Chondrocyte (in vitro differentiated cells): ENCODE measurements at regions not wholly inside any gene's neighbourhood (a gene's known extent, or its start where the extent isn't known, plus 50 kb on each side); places are given as distances from the start of the nearest gene placed in this dataset.
"Not testable (repeated sequence)": the region's sequence is repeated elsewhere in the genome, so short reads cannot be mapped to it uniquely, and the experiment has no call there.

Experiments used
- DNase-seq: peaks from one replicate; pipeline ENCODE4 v3.0.0; 2021; ENCODE audit warnings: mixed read lengths, low spot score
- H3K27ac Mint-ChIP-seq: one replicate; pipeline ENCODE4 v1.8.0; 2021; ENCODE audit warnings: mild to moderate bottlenecking, moderate library complexity, mixed read lengths; ENCODE audit not compliant: unreplicated experiment
- H3K27me3 Mint-ChIP-seq: 2 replicates; pipeline ENCODE4 v1.8.0; 2021; ENCODE audit warnings: low read depth, mixed read lengths
- H3K36me3 Mint-ChIP-seq: 2 replicates; pipeline ENCODE4 v1.8.0; 2021; ENCODE audit warnings: low read depth, mixed read lengths
- H3K4me1 Mint-ChIP-seq: 2 replicates; pipeline ENCODE4 v1.8.0; 2021; ENCODE audit warnings: low read depth, mild to moderate bottlenecking, mixed read lengths
- H3K4me3 Mint-ChIP-seq: one replicate; pipeline ENCODE4 v1.8.0; 2021; ENCODE audit warnings: mild to moderate bottlenecking, moderate library complexity, mixed read lengths; ENCODE audit not compliant: unreplicated experiment
- H3K9me3 Mint-ChIP-seq: 2 replicates; pipeline ENCODE4 v1.8.0; 2021; ENCODE audit warnings: low read depth, mixed read lengths
- TF ChIP-seq, protein P1 (sequence below): fragments of 200-600 bp; sonication (generic); IDR thresholded peaks from 2 replicates; pipeline ENCODE4 v1.5.0; 2021; ENCODE audit warnings: antibody characterized with exemption, mild to moderate bottlenecking, moderate library complexity

DNA sequence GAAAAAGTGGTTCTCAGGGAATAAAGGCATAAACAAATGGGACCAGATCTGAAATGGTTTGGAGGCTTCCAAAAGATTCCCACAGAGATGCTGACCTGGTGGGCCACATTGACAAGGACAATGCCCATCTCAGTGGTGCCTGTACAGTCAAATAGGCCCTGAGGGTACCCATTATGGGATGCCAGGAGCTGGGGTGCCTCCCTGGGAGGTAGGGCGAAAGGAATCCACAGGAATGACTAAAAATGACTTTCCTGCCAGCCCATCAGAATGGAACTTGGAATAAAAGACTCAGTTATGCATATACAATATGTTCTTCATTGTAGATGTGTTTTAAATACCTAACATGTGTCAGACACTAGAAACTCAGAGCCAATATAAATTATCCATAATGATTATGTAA is 248.5 kb downstream of the RNF144A start:
- Mint-ChIP-seq H3K27ac (no peak overlapping the region), H3K4me1 (no peaks in the 10 kb centered on the region), H3K9me3 (peaks cover 5% of the 10 kb centered on the region), H3K27me3 (no peaks in the 10 kb centered on the region), H3K4me3 (no peak overlapping the region), H3K36me3 (peaks cover 2% of the 10 kb centered on the region)
- TF ChIP-seq, protein P1, sequence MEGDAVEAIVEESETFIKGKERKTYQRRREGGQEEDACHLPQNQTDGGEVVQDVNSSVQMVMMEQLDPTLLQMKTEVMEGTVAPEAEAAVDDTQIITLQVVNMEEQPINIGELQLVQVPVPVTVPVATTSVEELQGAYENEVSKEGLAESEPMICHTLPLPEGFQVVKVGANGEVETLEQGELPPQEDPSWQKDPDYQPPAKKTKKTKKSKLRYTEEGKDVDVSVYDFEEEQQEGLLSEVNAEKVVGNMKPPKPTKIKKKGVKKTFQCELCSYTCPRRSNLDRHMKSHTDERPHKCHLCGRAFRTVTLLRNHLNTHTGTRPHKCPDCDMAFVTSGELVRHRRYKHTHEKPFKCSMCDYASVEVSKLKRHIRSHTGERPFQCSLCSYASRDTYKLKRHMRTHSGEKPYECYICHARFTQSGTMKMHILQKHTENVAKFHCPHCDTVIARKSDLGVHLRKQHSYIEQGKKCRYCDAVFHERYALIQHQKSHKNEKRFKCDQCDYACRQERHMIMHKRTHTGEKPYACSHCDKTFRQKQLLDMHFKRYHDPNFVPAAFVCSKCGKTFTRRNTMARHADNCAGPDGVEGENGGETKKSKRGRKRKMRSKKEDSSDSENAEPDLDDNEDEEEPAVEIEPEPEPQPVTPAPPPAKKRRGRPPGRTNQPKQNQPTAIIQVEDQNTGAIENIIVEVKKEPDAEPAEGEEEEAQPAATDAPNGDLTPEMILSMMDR, result no peak
- DNase-seq, result no peak

DNA sequence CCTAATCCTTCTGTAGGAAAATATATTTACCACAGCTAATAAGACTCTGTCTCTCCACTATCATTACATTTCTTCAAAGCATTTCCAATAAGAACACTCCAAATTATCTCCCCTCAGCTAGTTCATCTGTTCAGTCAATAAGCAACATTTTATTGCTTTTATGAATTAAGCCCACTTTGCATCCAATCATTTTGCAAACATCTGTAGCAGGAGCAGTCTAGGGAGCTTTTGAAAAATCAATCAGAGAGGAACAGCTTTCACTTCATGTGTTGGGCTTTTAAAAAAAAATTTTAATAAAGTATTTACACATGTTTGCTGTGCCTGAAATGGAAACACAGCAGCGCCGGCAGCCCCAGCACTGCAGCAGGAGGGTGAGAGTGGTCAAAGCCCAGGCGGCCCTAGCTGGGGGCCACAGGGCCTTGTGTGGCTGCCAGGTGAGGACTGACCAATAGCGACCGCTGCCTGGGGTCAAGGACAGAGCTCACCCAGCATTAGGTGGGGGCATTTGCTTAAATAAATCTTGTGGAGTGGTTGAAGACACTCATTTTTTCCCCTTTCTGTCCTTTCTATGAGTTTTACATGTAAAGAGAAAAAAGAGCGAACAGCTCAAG is 250.7 kb downstream of the RNF144A start:
- H3K4me3 Mint-ChIP-seq, result no peak overlapping the region
- H3K27ac Mint-ChIP-seq, result no peak overlapping the region
- H3K27me3 Mint-ChIP-seq, result peaks cover 4% of the 10 kb centered on the region
- H3K9me3 Mint-ChIP-seq, result no peaks in the 10 kb centered on the region
- H3K36me3 Mint-ChIP-seq, result no peaks in the 10 kb centered on the region
- no peaks in the 10 kb centered on the region for H3K4me1 Mint-ChIP-seq
- TF ChIP-seq, protein P1, result no peak
- no peak for DNase-seq

DNA sequence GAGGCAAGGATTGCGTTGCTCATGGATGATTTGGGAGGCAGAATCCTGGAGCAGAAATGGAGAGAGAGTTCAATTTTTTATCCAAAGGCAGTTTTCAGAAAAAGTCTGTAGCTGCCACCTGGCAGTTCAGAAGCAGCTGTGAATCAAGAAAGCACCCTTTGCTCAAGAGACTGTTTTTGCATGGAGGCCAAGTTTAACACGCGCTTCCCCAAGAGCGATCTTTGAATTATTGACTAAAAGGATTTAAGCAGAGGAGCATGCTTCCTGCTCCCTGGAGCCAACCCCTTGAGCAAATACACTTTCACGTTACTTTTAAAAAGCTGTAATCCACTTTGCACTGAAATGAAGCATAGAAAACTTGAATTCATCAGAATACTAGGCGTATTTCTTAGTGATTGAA is 252.4 kb downstream of the RNF144A start:
- TF ChIP-seq, protein P1, result no peak

DNA sequence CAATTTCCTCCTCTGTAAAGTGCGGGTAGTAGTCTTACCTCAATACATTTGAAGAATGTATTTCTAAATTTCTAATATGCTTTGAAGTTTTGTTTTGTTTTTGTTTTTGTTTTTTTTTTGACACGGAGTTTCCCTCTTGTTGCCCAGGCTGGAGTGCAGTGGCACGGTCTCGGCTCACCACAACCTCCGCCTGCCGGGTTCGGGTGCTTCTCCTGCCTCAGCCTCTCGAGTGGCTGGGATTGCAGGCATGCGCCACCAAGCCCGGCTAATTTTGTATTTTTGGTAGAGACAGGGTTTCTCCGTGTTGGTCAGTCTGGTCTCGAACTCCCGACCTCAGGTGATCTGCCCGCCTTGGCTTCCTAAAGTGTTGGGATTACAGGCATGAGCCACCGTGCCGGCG is 261.8 kb downstream of the RNF144A start:
- H3K27ac Mint-ChIP-seq, result not testable (repeated sequence)
- H3K4me1 Mint-ChIP-seq, result peaks cover 10% of the 10 kb centered on the region

More for the DNA sequence above, 252.4 kb downstream of the RNF144A start:
- Mint-ChIP-seq H3K4me3 (no peak overlapping the region), H3K27ac (no peak overlapping the region), H3K36me3 (no peaks in the 10 kb centered on the region), H3K27me3 (peaks cover 4% of the 10 kb centered on the region), H3K4me1 (no peaks in the 10 kb centered on the region), H3K9me3 (no peaks in the 10 kb centered on the region)
- no peak for DNase-seq

DNA sequence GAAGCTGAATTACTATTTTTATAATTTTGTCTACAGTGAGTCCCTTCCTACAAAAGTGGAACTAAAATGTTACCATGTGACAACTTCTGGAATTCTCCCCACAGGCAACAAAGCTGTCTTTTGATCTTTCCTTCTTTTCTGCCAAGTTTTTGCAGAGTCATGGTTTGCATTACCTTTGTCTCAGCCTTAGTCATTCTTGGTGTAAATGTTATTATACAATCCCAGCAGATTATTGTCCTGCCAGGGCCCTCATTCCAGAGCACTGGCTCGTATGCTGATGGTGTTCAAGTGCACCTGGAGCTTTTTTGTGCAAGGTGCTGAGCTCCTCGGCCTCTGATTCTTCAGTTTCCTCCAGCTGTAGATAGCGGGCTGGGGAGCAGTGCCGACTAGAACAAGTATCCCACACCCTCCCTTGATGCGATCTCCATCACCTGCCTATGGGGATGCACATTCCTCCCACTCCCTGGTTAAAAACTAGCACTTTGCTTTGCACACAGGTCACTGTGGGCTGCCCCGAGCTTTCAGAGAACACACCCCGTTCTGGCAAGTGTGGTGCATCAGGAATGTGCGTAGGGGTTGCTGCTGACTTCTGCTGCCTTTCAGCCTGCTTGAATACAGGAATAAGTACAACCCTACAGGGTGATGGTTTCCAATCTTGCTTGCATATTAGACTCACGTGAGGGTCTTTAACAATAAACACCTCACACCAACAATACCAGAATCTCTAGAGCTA is 263.6 kb downstream of the RNF144A start:
- Mint-ChIP-seq H3K36me3 (no peaks in the 10 kb centered on the region), H3K4me3 (no peak overlapping the region), H3K9me3 (no peaks in the 10 kb centered on the region), H3K27me3 (no peaks in the 10 kb centered on the region), H3K27ac (no peak overlapping the region), H3K4me1 (peaks cover 12% of the 10 kb centered on the region)
- no peak for DNase-seq
- TF ChIP-seq, protein P1, result no peak

More for the DNA sequence above, 261.8 kb downstream of the RNF144A start:
- H3K4me3 Mint-ChIP-seq, H3K9me3 Mint-ChIP-seq, DNase-seq, H3K27me3 Mint-ChIP-seq, H3K36me3 Mint-ChIP-seq: not testable (repeated sequence)
